Heart right ventricle (tissue), 16 donors: ENCODE measurements at regions not wholly inside any gene's neighbourhood (a gene's known extent, or its start where the extent isn't known, plus 50 kb on each side); places are given as distances from the start of the nearest gene placed in this dataset.

Experiments used
- ATAC-seq, 8 donors: fragments of 200-7000 bp; cut with Tn5 transposase; one replicate each; pipeline ENCODE4 v1.9.1; 2020; ENCODE audit warnings: mild to moderate bottlenecking in 8 of 8, moderate library complexity in 8 of 8, moderate number of reproducible peaks in 1 of 8
- DNase-seq, 2 donors: peaks; one replicate each; pipeline ENCODE4 v3.0.0-alpha.2; 2020
- H3K27ac ChIP-seq, 10 donors: fragments of 200-600 bp; sonication (generic) in 2 of 10; one replicate each; pipeline versions ENCODE4 v1.5.0 to v1.8.0; 2020 to 2022; ENCODE audit warnings: mild to moderate bottlenecking in 3 of 10
- H3K27me3 ChIP-seq, 7 donors: fragments of 200-600 bp; one replicate each; pipeline ENCODE4 v1.8.0; 2021 to 2022; ENCODE audit warnings: mild to moderate bottlenecking in 2 of 7
- H3K36me3 ChIP-seq, 9 donors: fragments of 200-600 bp; sonication (generic) in 1 of 9; one replicate each; pipeline versions ENCODE4 v1.5.0 to v1.8.0; 2020 to 2022; ENCODE audit warnings: mild to moderate bottlenecking in 2 of 9
- H3K4me1 ChIP-seq, 9 donors: fragments of 200-600 bp; sonication (generic) in 1 of 9; one replicate each; pipeline versions ENCODE4 v1.5.0 to v1.8.0; 2020 to 2022; ENCODE audit warnings: mild to moderate bottlenecking in 4 of 9
- H3K4me3 ChIP-seq, 10 donors: fragments of 200-600 bp; sonication (generic) in 2 of 10; one replicate each; pipeline versions ENCODE4 v1.5.0 to v1.8.0; 2020 to 2022; ENCODE audit warnings: mild to moderate bottlenecking in 7 of 10, moderate library complexity in 2 of 10
- H3K9me3 ChIP-seq, 11 donors: fragments of 200-600 bp in 10 of 11; sonication (generic) in 2 of 11; one replicate each; pipeline versions ENCODE4 v1.5.0 to v1.8.0; 2013 to 2022; ENCODE audit warnings: mild to moderate bottlenecking in 2 of 11, control low read depth in 1 of 11, moderate library complexity in 1 of 11
- WGBS, 2 donors: extraction: QIAGEN DNeasy Blood & Tissue Kit; methylation state at CpG; one replicate each; pipeline ENCODE4 v1.1.7; 2013; ENCODE audit warnings: inconsistent platforms in 1 of 2; 5-methylcytosine and 5-hydroxymethylcytosine counted together
- intact Hi-C, 10 donors: fragments of 100-400 bp; cut with DNase I; formaldehyde crosslinking; loops; one replicate each; pipeline versions ENCODE4 v1.11.1 to v1.14.2; 2022
- TF ChIP-seq, protein P1 (sequence below), 9 donors: fragments of 200-600 bp; sonication (generic) in 2 of 9; IDR thresholded peaks; one replicate each; pipeline versions ENCODE4 v1.5.0 to v1.8.0; 2021 to 2022; ENCODE audit warnings: antibody characterized with exemption in 9 of 9, mild to moderate bottlenecking in 5 of 9, moderate library complexity in 1 of 9
- donor health status: Arrhythmogenic right ventricular cardiomyopathy.
- donor health status: ischemic (EF 13 %, LVEDD 7.1; RV severe dilation, severe dysfunction).
- donor health status: healthy with polysubstance abuse.
- donor health status: DM: no; HTN: yes; CAD: no.
- donor health status: DM: no; HTN: no; CAD: no.
- donor health status: ischemic (EF 25% LVEDD 6.9; RV normal size, moderate dysfunction).
- donor health status: ischemic (EF 25% LVEDD 5.7; RV mildly dilated, moderate dysfunction).
- donor health status: healthy.
- donor health status: DM: yes; HTN: yes; CAD: no.
- donor health status: Ischemic cardiomyopathy.
- donor health status: ischemic (EF 35%, LVEDD 5.7; RV mildly dilated, moderate dysfunction).
- donor health status: nonischemic (EF 11% LVEDD 7.7; RV severe dilation, severe dysfunction).
- donor health status: DM: yes; HTN: yes; CAD: no.
- donor health status: PGD.
- donor health status: ischemic (EF 29% LVEDD 5.4; RV normal size, mild dysfunction).
- donor health status: nonischemic (EF 23%, LVEDD 6.1; RV moderate dilation, normal function).

GRCh38 chr9:2958219-2958618 is 114.3 kb upstream of the PUM3 start:
- WGBS, 2 donors, result 76 to 85% methylated on average over 2 of the region's 2 CpGs
- Histone ChIP-seq H3K9me3 (no peaks in the 10 kb centered on the region), H3K4me1 (no peaks in the 10 kb centered on the region), H3K27me3 (peaks cover 0 to 25% (median 8%) of the 10 kb centered on the region in 7 donors), H3K36me3 (no peaks in the 10 kb centered on the region), H3K27ac (no peak overlapping the region), H3K4me3 (no peak overlapping the region)
- intact Hi-C loops, result no loop called here
- TF ChIP-seq, protein P1, sequence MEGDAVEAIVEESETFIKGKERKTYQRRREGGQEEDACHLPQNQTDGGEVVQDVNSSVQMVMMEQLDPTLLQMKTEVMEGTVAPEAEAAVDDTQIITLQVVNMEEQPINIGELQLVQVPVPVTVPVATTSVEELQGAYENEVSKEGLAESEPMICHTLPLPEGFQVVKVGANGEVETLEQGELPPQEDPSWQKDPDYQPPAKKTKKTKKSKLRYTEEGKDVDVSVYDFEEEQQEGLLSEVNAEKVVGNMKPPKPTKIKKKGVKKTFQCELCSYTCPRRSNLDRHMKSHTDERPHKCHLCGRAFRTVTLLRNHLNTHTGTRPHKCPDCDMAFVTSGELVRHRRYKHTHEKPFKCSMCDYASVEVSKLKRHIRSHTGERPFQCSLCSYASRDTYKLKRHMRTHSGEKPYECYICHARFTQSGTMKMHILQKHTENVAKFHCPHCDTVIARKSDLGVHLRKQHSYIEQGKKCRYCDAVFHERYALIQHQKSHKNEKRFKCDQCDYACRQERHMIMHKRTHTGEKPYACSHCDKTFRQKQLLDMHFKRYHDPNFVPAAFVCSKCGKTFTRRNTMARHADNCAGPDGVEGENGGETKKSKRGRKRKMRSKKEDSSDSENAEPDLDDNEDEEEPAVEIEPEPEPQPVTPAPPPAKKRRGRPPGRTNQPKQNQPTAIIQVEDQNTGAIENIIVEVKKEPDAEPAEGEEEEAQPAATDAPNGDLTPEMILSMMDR (IDR thresholded peaks at IDR 0.05), result no peak
- DNase-seq, result no peak
- ATAC-seq, result no peak

DNA sequence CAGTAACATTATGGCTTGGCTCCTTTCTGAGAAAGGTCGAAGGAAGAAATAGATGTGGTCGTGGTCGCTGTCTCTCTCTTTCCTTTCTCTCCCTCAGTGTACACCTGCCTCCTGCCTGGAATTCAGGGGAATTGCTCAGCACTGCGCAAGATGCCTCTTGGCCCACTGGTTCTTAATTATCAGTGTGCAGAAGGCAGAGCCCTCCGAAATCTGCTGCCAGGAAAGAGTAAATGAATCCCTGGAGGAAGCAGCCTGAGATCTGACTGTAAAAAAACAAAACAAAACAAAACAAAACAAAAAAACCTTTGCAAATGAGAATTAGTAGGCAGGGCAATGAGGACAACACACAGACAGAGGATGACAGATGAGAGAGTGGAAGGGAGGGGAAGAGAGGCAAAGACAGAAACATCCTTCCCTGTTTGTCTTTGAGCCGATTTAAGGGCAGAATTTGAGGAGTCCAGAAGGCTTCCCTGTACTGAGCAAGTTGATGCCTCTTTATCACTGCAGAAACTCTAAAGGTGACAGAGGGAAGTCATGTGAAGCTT is 113.8 kb upstream of the PUM3 start:
- Histone ChIP-seq H3K9me3 (no peaks in the 10 kb centered on the region), H3K36me3 (no peaks in the 10 kb centered on the region), H3K4me1 (no peaks in the 10 kb centered on the region), H3K4me3 (no peak overlapping the region), H3K27ac (no peak overlapping the region), H3K27me3 (peaks cover 0 to 25% (median 8%) of the 10 kb centered on the region in 7 donors)
- no peak for ATAC-seq
- intact Hi-C loops, result no loop called here
- 67 to 70% methylated on average over 6 of the region's 6 CpGs for WGBS, 2 donors
- DNase-seq, result no peak
- TF ChIP-seq, protein P1 (IDR thresholded peaks at IDR 0.05), result no peak

- intact Hi-C loops, result no loop called here
- no peaks in the 10 kb centered on the region for H3K4me1 ChIP-seq
- DNase-seq (no peak), ATAC-seq (no peak)
- no peak overlapping the region for H3K27ac ChIP-seq
- TF ChIP-seq, protein P1 (IDR thresholded peaks at IDR 0.05), result peak in 1 of 9 donors; percentile 9
- WGBS, 2 donors, result 43 to 49% methylated on average over 2 of the region's 2 CpGs
- H3K27me3 ChIP-seq, result peaks cover 0 to 25% (median 8%) of the 10 kb centered on the region in 7 donors
- no peak overlapping the region for H3K4me3 ChIP-seq
- no peaks in the 10 kb centered on the region for H3K36me3 ChIP-seq
- H3K9me3 ChIP-seq, result no peaks in the 10 kb centered on the region
These were observed 111.7 kb upstream of the PUM3 start for GRCh38 chr9:2955575-2955974.

DNA sequence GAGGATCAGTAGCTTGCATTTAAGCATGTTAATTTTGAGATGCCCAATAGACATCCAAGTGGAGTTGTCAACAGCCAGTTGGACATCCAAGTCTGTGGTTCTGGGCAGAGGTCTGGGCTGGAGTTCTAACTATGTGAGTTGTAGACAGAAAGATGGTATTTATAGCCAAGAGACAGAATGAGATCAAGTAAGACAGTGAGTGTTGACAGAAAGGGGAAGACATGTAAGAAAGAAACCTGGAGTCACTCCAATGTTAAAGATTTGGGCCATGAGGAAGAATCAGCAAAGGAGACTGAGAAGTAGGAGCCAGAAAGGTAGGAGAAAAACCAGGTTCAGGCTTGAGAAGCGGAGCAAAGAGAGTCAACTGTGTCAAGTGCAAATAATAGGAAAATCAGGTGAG is 95.5 kb upstream of the PUM3 start:
- Histone ChIP-seq H3K27me3 (peaks cover 0 to 9% (median 0%) of the 10 kb centered on the region in 7 donors), H3K36me3 (no peaks in the 10 kb centered on the region), H3K27ac (no peak overlapping the region), H3K4me1 (no peaks in the 10 kb centered on the region), H3K4me3 (no peak overlapping the region), H3K9me3 (no peaks in the 10 kb centered on the region)
- 65 to 83% methylated on average over 1 of the region's 1 CpG for WGBS, 2 donors
- TF ChIP-seq, protein P1 (IDR thresholded peaks at IDR 0.05), result no peak
- ATAC-seq (no peak), DNase-seq (no peak)
- intact Hi-C loops, result no loop called here
